ENCODE measurements at regions not wholly inside any gene's neighbourhood (a gene's known extent, or its start where the extent isn't known, plus 50 kb on each side); places are given as distances from the start of the nearest gene placed in this dataset.

DNA sequence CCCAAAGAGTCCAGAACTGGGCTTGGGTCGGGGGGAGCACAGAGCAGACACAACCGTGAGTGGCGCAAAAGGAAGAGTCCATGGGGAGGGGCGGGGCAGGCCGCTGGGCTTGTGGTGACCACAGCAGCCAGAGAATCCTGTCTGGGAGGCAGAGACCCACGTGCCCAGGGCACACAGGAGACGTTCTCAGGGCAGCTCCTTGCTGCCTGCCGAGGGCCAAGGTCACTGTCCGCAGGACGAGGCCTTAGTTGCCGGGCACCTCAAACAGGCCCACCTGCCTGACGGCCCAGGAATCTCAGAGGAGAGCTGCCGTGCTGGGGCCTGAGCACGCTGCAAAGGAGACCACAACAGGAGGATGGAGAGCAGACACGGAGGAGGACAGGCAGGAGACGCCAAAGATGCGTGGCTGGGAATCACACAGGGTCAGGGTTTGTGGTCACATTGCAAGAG is 87.8 kb downstream of the MYEOV start:
- no peaks in the 10 kb centered on the region for H3K4me1 Mint-ChIP-seq
- ChIA-PET CTCF (ENCODE audit: partially characterized antibody) (no interaction called here), POLR2A (ENCODE audit: partially characterized antibody) (no interaction called here)
- H3K9me3 ChIP-seq (ENCODE audit: control insufficient read depth in 1 of 2, low read length in 2 of 2): no peaks in the 10 kb centered on the region
- H3K4me3 Mint-ChIP-seq: peak overlapping the region in 1 of 8 donors; percentile 40
- no peak overlapping the region for H3K27ac ChIP-seq (ENCODE audit: low read depth, low read length)
- H3K27ac Mint-ChIP-seq: no peak overlapping the region
- no peaks in the 10 kb centered on the region for H3K36me3 ChIP-seq (ENCODE audit: insufficient read depth, low read length)
- H3K27me3 Mint-ChIP-seq: no peaks in the 10 kb centered on the region
- no peaks in the 10 kb centered on the region for H3K27me3 ChIP-seq (ENCODE audit: insufficient read depth, low read length)
- H3K36me3 Mint-ChIP-seq: no peaks in the 10 kb centered on the region
- H3K9me3 Mint-ChIP-seq: peaks cover 0 to 2% (median 0%) of the 10 kb centered on the region in 8 donors
- H3K4me3 ChIP-seq (ENCODE audit: low read length in 2 of 2): no peak overlapping the region
- H3K4me1 ChIP-seq (ENCODE audit: insufficient read depth, low read length): no peaks in the 10 kb centered on the region
- DNase-seq: no peak
- intact Hi-C loops (cut with micrococcal nuclease): no loop called here

DNA sequence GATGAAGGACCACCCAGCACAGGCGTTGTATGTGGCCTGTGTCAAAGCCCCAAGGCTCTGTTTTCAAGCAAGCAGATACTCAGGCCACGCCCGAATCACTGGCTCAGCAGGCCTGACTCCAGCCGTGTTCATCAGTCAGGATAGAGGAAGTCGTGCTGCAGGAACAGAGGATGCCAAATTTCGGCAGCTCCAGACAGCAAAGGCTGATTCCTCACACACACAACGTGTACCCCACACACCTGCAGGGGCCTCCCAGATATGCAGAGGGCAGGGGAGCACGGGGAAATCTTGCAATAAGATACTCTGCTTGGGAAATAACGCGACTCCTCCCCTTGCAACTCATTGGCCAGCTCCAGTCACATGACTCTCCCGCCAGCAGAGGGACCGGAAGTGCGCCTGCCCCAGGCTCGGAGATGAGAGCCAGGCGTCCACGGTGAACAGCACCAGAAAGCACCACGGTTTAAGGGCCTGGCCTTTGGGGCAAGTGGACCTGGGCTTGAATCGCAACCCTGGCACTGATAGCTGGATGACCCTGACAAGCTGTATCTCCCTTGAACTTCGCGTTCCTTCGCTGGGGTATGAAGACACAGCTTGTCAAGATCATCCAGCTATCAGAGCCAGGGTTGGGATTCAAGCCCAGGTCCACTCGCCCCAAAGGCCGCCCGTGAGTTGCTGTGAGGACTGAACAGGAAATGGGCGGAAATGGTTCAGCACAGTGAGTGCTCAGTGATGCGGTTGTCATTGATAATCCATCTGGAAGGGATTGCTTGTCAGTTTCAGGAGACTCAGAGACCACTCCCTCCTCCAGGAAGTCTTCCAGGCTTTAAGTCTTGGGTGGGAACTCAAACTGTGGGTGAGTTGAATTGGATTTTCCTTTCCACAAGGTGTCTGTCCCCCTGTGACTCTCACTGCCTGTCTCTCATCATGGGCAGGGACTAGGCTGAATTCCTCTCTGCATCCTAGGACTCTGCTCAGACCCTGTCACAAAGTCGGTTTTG is 88.5 kb downstream of the MYEOV start:
- POLR2A ChIA-PET (ENCODE audit: partially characterized antibody): no interaction called here
- DNase-seq: peak in 2 of 5 donors; percentile 8 to 16
- H3K4me1 Mint-ChIP-seq: no peaks in the 10 kb centered on the region

DNA sequence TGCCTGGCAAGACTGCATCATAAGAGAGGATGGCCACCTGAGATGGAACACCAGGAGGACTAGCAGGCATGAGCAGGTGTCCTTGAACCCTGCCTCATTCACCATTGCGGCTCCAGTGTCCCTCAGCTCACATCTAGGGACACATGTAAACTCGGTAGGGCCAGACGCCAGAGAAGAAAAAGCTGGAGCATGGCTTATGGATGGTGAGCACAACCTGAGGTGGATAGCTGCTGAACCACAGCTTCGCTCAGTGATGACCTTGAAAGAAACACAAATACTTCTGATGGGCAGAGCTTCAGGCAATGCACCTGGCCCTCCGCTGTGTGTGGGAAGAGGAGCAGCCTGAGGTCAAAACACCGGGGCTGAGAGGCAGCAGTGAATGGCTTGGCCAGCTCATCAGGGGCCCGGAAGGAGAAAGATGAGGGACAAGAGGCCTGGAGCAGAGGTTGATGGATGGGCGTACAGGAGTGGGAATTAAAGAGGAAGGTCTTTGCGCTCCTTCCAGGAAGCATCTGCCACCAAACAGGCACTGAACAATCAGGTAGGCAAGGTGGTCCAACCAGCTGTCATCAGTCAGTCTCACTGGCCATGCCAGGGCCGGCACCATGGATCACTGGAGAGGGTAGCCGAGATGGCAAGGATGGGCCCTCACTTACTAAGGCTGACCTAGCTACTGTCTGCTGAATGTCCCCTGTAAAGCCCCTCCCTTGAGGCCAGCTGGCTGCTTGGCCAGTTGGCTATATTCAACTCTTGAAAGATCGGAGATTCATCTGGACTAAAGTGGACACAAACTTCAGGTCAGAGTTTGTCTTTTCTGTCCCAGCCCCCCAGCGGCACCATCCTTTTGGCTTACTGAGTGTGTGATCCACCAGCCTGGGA is 89.7 kb downstream of the MYEOV start:
- H3K4me3 Mint-ChIP-seq: no peak overlapping the region
- no peak for DNase-seq
- peaks cover 0 to 14% of the 10 kb centered on the region in 2 donors for H3K36me3 Mint-ChIP-seq
- Histone ChIP-seq H3K9me3 (ENCODE audit: control insufficient read depth in 1 of 2, low read length in 2 of 2) (peaks cover 2 to 5% of the 10 kb centered on the region in 2 donors), H3K27me3 (ENCODE audit: insufficient read depth, low read length) (no peaks in the 10 kb centered on the region), H3K36me3 (ENCODE audit: insufficient read depth, low read length) (no peaks in the 10 kb centered on the region), H3K4me3 (ENCODE audit: low read length in 2 of 2) (no peak overlapping the region), H3K4me1 (ENCODE audit: insufficient read depth, low read length) (no peaks in the 10 kb centered on the region), H3K27ac (ENCODE audit: low read depth, low read length) (no peak overlapping the region)
- H3K27ac Mint-ChIP-seq: no peak overlapping the region
- intact Hi-C loops (cut with micrococcal nuclease): no loop called here
- no peaks in the 10 kb centered on the region for H3K27me3 Mint-ChIP-seq
- H3K9me3 Mint-ChIP-seq: peaks cover 4 to 13% (median 10%) of the 10 kb centered on the region in 8 donors
- ChIA-PET CTCF (ENCODE audit: partially characterized antibody) (no interaction called here), POLR2A (ENCODE audit: partially characterized antibody) (no interaction called here)
- H3K4me1 Mint-ChIP-seq: no peaks in the 10 kb centered on the region

More for the DNA sequence above, 88.5 kb downstream of the MYEOV start:
- no peaks in the 10 kb centered on the region for H3K4me1 ChIP-seq (ENCODE audit: insufficient read depth, low read length)
- CTCF ChIA-PET (ENCODE audit: partially characterized antibody): no interaction called here
- peaks cover 0 to 2% of the 10 kb centered on the region in 2 donors for H3K36me3 Mint-ChIP-seq
- no peak overlapping the region for H3K27ac ChIP-seq (ENCODE audit: low read depth, low read length)
- no peaks in the 10 kb centered on the region for H3K27me3 ChIP-seq (ENCODE audit: insufficient read depth, low read length)
- H3K9me3 ChIP-seq (ENCODE audit: control insufficient read depth in 1 of 2, low read length in 2 of 2): no peaks in the 10 kb centered on the region
- no peak overlapping the region for H3K4me3 ChIP-seq (ENCODE audit: low read length in 2 of 2)
- H3K4me3 Mint-ChIP-seq: peak overlapping the region in 4 of 8 donors; percentile 17 to 40 (median 25)
- no peaks in the 10 kb centered on the region for H3K36me3 ChIP-seq (ENCODE audit: insufficient read depth, low read length)
- H3K27ac Mint-ChIP-seq: no peak overlapping the region
- no peaks in the 10 kb centered on the region for H3K27me3 Mint-ChIP-seq
- intact Hi-C loops (cut with micrococcal nuclease): no loop called here
- H3K9me3 Mint-ChIP-seq: peaks cover 0 to 2% (median under 1%) of the 10 kb centered on the region in 8 donors

DNA sequence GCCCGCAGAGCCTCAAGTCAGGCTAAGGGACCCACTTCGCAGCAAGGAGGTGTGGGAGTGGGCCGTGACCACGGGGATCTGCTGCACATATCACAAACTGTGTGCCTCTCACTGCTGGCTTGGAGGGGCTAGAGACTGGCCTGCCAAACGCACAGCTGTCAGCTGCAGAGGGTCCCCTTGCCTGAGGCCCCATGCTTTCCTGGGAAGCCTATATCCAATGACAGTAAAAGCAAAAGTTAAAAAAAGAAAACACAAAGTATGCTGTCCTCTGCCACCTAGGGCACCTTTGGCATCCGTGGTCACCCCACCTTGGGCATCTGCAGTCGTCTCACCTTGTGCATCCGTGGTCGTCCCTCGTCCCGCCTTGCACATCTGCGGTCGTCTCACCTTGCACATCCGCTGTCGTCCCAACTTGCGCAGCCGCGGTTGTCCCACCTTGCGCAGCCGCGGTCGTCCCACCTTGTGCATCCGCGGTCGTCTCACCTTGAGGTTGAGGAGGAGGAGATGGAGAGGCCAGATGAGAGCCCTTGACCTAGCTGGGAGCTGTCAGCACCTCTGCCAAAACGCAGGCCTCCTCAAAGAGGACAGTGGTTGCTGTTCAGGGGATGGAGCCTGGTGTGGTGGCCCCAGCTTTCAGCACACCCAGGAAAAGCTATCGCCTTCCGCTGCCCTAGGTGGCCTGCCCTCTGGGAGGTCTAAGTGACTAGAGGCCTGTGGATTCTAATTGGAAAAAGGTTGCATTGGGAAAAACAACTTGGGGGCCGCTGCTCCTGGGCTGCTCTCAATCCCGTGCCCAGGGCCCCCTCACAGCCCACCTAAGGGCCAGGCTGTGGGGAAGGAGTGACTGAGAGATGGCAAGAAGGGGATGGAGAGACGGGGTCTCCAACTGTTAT is 90.5 kb downstream of the MYEOV start:
- peaks cover 0 to 21% of the 10 kb centered on the region in 2 donors for H3K36me3 Mint-ChIP-seq
- no peak overlapping the region for H3K4me3 ChIP-seq (ENCODE audit: low read length in 2 of 2)
- no peak overlapping the region for H3K27ac Mint-ChIP-seq
- no peaks in the 10 kb centered on the region for H3K4me1 Mint-ChIP-seq
- ChIA-PET POLR2A (ENCODE audit: partially characterized antibody) (no interaction called here), CTCF (ENCODE audit: partially characterized antibody) (no interaction called here)
- H3K27me3 ChIP-seq (ENCODE audit: insufficient read depth, low read length): no peaks in the 10 kb centered on the region
- peaks cover 3 to 7% of the 10 kb centered on the region in 2 donors for H3K9me3 ChIP-seq (ENCODE audit: control insufficient read depth in 1 of 2, low read length in 2 of 2)
- peaks cover 8 to 21% (median 16%) of the 10 kb centered on the region in 8 donors for H3K9me3 Mint-ChIP-seq
- no peaks in the 10 kb centered on the region for H3K4me1 ChIP-seq (ENCODE audit: insufficient read depth, low read length)
- no peak for DNase-seq
- no peaks in the 10 kb centered on the region for H3K36me3 ChIP-seq (ENCODE audit: insufficient read depth, low read length)
- intact Hi-C loops (cut with micrococcal nuclease): no loop called here
- no peak overlapping the region for H3K4me3 Mint-ChIP-seq
- H3K27ac ChIP-seq (ENCODE audit: low read depth, low read length): no peak overlapping the region
- no peaks in the 10 kb centered on the region for H3K27me3 Mint-ChIP-seq

DNA sequence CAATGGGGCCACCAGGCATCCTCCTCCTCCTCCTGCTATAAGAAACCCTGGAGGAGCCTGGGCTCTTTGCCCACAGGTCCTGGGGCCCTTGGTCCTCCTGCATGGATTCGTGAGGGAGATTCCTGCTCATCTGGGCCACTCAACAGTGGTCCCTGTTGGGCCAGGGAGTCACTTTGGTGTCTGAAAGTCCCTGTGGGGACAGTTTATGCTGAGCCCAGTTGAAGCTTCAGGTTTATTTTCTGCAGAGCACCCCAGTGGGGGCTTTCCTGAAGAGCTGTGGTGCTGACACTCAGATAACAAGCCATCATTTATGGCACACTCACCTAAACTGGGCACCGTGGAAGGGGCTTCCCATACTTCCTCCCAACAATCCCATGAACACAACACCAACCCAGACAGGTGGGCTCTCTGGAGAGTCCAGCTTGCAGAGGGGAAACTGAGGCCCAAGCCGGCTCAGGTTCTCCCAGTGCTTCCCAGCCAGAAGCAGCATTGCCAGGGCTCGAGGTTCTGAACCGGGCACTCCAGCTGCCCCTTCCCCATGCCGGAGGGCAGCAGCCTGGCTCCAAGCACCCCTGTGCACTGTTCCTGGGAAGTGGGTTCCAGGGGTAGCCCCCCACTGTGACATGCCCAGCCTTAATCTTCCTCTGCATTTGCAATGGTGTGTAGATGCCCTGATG is 91.3 kb downstream of the MYEOV start:
- Histone ChIP-seq H3K27ac (ENCODE audit: low read depth, low read length) (no peak overlapping the region), H3K4me3 (ENCODE audit: low read length in 2 of 2) (no peak overlapping the region), H3K27me3 (ENCODE audit: insufficient read depth, low read length) (no peaks in the 10 kb centered on the region), H3K9me3 (ENCODE audit: control insufficient read depth in 1 of 2, low read length in 2 of 2) (peaks cover 3 to 7% of the 10 kb centered on the region in 2 donors), H3K36me3 (ENCODE audit: insufficient read depth, low read length) (no peaks in the 10 kb centered on the region), H3K4me1 (ENCODE audit: insufficient read depth, low read length) (no peaks in the 10 kb centered on the region)
- H3K27ac Mint-ChIP-seq: no peak overlapping the region
- no peaks in the 10 kb centered on the region for H3K4me1 Mint-ChIP-seq
- no peak for DNase-seq
- ChIA-PET CTCF (ENCODE audit: partially characterized antibody) (no interaction called here), POLR2A (ENCODE audit: partially characterized antibody) (no interaction called here)
- no peak overlapping the region for H3K4me3 Mint-ChIP-seq
- H3K36me3 Mint-ChIP-seq: peaks cover 0 to 21% of the 10 kb centered on the region in 2 donors
- H3K9me3 Mint-ChIP-seq: peaks cover 8 to 26% (median 18%) of the 10 kb centered on the region in 8 donors
- no peaks in the 10 kb centered on the region for H3K27me3 Mint-ChIP-seq
- intact Hi-C loops (cut with micrococcal nuclease): no loop called here

DNA sequence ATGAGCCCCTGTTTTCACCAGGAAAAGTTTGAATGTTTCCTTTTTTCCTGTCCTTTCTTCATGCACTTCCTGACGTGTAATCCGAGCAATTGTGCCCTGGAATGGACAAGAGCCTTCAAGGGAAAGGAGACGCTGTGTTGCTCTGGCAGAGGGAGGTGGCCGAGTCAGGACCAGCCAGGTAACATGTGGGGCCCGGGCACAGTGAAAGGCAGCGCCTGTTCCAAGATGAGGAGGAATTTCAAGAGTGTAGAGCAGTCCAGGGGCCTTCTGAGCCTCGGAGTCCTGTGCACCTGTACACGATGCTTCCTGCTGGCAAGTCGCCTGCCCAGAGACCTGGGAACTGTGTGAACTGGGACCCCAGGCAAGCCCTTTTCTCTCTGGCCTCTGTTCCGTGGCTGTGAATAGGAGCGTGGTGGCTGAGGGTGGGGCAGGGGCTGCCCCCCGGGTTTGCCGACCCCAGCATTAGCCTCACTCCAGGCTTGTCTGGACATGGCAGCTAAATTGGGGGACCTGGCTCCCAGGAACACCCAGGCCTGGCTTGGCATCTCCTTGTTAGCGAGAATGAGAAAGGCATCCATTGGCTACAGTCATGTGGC is 92.0 kb downstream of the MYEOV start:
- POLR2A ChIA-PET (ENCODE audit: partially characterized antibody): no interaction called here
- H3K27me3 ChIP-seq (ENCODE audit: insufficient read depth, low read length): no peaks in the 10 kb centered on the region
- H3K4me1 Mint-ChIP-seq: no peaks in the 10 kb centered on the region
- no peak for DNase-seq
- no peak overlapping the region for H3K4me3 Mint-ChIP-seq
- intact Hi-C loops (cut with micrococcal nuclease): no loop called here
- H3K9me3 ChIP-seq (ENCODE audit: control insufficient read depth in 1 of 2, low read length in 2 of 2): peaks cover 3 to 7% of the 10 kb centered on the region in 2 donors
- no peaks in the 10 kb centered on the region for H3K36me3 ChIP-seq (ENCODE audit: insufficient read depth, low read length)
- H3K27ac Mint-ChIP-seq: no peak overlapping the region
- no peaks in the 10 kb centered on the region for H3K4me1 ChIP-seq (ENCODE audit: insufficient read depth, low read length)
- CTCF ChIA-PET (ENCODE audit: partially characterized antibody): no interaction called here
- no peak overlapping the region for H3K4me3 ChIP-seq (ENCODE audit: low read length in 2 of 2)
- no peak overlapping the region for H3K27ac ChIP-seq (ENCODE audit: low read depth, low read length)
- H3K36me3 Mint-ChIP-seq: peaks cover 0 to 21% of the 10 kb centered on the region in 2 donors
- peaks cover 0 to 1% of the 10 kb centered on the region in 2 donors for H3K27me3 Mint-ChIP-seq
- peaks cover 8 to 26% (median 18%) of the 10 kb centered on the region in 8 donors for H3K9me3 Mint-ChIP-seq

Data from CD4-positive, alpha-beta memory T cell (primary cell).